ENCODE measurements at regions not wholly inside any gene's neighbourhood (a gene's known extent, or its start where the extent isn't known, plus 50 kb on each side); places are given as distances from the start of the nearest gene placed in this dataset.

DNA sequence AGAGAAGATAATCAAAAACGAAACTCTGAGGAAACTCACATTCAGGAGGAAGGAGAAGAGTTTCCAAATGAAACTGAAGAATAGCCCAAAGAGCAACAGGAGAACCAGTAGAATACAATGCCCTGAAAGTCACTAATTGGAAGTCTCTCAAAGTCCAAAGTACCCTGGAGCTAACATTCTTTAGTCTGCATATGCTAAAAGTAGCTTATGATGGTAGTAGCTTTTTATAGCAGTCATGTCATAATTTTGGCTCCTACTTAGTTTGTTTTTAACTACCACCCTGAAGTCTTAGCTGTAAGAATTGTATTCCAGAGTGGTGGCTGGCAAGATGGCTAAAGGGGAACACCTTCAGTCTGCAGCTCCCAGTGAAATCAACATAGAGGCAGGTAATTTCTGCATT is 100.3 kb upstream of the FGF16 start:
- no peaks in the 10 kb centered on the region for H3K79me2 ChIP-seq (ENCODE audit: control insufficient read depth, insufficient read depth, low read length)
- dilution Hi-C loops (cut with MboI; ENCODE audit: extremely low pct_ligation_motif_present, low sequenced_read_pairs) = no loop called here
- no peak overlapping the region for H3K27ac ChIP-seq (ENCODE audit: control insufficient read depth, insufficient read depth, low read length)
- H3K9me1 ChIP-seq (ENCODE audit: control insufficient read depth, extremely low read depth, insufficient read depth, low read length) = no peaks in the 10 kb centered on the region
- no peaks in the 10 kb centered on the region for H4K20me1 ChIP-seq (ENCODE audit: control insufficient read depth, extremely low read depth, insufficient read depth, low read length)
- DNase-seq (ENCODE audit: low read depth, low spot score) (no peak), FAIRE-seq (no peak)
- no peak overlapping the region for H3K4me2 ChIP-seq (ENCODE audit: control insufficient read depth, extremely low read depth, insufficient read depth, low read depth, low read length)
- H3K36me3 ChIP-seq (ENCODE audit: control insufficient read depth in 2 of 2, extremely low read depth in 1 of 2, insufficient read depth in 2 of 2, low read length in 2 of 2) = no peaks in the 10 kb centered on the region
- TF ChIP-seq, protein P1, sequence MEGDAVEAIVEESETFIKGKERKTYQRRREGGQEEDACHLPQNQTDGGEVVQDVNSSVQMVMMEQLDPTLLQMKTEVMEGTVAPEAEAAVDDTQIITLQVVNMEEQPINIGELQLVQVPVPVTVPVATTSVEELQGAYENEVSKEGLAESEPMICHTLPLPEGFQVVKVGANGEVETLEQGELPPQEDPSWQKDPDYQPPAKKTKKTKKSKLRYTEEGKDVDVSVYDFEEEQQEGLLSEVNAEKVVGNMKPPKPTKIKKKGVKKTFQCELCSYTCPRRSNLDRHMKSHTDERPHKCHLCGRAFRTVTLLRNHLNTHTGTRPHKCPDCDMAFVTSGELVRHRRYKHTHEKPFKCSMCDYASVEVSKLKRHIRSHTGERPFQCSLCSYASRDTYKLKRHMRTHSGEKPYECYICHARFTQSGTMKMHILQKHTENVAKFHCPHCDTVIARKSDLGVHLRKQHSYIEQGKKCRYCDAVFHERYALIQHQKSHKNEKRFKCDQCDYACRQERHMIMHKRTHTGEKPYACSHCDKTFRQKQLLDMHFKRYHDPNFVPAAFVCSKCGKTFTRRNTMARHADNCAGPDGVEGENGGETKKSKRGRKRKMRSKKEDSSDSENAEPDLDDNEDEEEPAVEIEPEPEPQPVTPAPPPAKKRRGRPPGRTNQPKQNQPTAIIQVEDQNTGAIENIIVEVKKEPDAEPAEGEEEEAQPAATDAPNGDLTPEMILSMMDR (optimal IDR thresholded peaks at IDR 0.05 in 1 of 3, IDR thresholded peaks at IDR 0.05 in 1 of 3, conservative IDR thresholded peaks at IDR 0.05 in 1 of 3; ENCODE audit: extremely low read depth in 1 of 3, insufficient read depth in 2 of 3, low read length in 3 of 3) = no peak
- TF ChIP-seq EZH2 (IDR thresholded peaks at IDR 0.05; ENCODE audit: low read length) = no peak
- no peak overlapping the region for H3K9ac ChIP-seq (ENCODE audit: control insufficient read depth, extremely low read depth, insufficient read depth, low read length)
- no peak overlapping the region for H2AFZ ChIP-seq (ENCODE audit: control insufficient read depth, low read length)
- no peaks in the 10 kb centered on the region for H3K9me3 ChIP-seq (ENCODE audit: control insufficient read depth, low read depth, low read length)
- no peaks in the 10 kb centered on the region for H3K4me1 ChIP-seq (ENCODE audit: control insufficient read depth, extremely low read depth, insufficient read depth, low read length)
- H3K4me3 ChIP-seq (ENCODE audit: control insufficient read depth in 2 of 3, extremely low read depth in 1 of 3, insufficient read depth in 2 of 3, low read depth in 1 of 3, low read length in 3 of 3) = no peak overlapping the region
- H3K27me3 ChIP-seq (ENCODE audit: control insufficient read depth, extremely low read depth, insufficient read depth, low read length) = no peaks in the 10 kb centered on the region

DNA sequence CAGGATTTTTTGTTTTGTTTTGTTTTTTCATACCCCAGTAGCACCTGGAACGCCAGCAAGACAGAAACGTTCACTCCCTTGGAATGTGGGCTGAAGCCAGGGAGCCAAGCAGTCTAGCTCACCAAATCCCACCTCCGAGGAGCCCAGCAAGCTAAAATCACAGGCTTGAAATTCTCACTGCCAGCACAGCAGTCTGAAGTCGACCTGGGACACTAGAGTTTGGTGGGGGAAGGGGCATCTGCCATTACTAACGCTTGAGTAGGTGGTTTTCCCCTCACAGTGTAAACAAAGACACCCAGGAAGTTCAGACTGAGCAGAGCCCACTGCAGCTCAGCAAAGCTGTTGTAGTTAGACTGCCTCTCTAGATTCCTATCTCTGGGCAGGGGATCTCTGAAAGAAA is 99.6 kb upstream of the FGF16 start:
- H3K27ac ChIP-seq (ENCODE audit: control insufficient read depth, insufficient read depth, low read length) = no peak overlapping the region
- H3K9me3 ChIP-seq (ENCODE audit: control insufficient read depth, low read depth, low read length) = no peaks in the 10 kb centered on the region
- no peaks in the 10 kb centered on the region for H4K20me1 ChIP-seq (ENCODE audit: control insufficient read depth, extremely low read depth, insufficient read depth, low read length)
- H2AFZ ChIP-seq (ENCODE audit: control insufficient read depth, low read length) = no peak overlapping the region
- TF ChIP-seq EZH2 (IDR thresholded peaks at IDR 0.05; ENCODE audit: low read length) = no peak
- TF ChIP-seq, protein P1 (optimal IDR thresholded peaks at IDR 0.05 in 1 of 3, IDR thresholded peaks at IDR 0.05 in 1 of 3, conservative IDR thresholded peaks at IDR 0.05 in 1 of 3; ENCODE audit: extremely low read depth in 1 of 3, insufficient read depth in 2 of 3, low read length in 3 of 3) = no peak
- H3K79me2 ChIP-seq (ENCODE audit: control insufficient read depth, insufficient read depth, low read length) = no peaks in the 10 kb centered on the region
- FAIRE-seq (no peak), DNase-seq (ENCODE audit: low read depth, low spot score) (no peak)
- dilution Hi-C loops (cut with MboI; ENCODE audit: extremely low pct_ligation_motif_present, low sequenced_read_pairs) = no loop called here
- H3K4me2 ChIP-seq (ENCODE audit: control insufficient read depth, extremely low read depth, insufficient read depth, low read depth, low read length) = no peak overlapping the region
- H3K4me1 ChIP-seq (ENCODE audit: control insufficient read depth, extremely low read depth, insufficient read depth, low read length) = no peaks in the 10 kb centered on the region
- no peak overlapping the region for H3K4me3 ChIP-seq (ENCODE audit: control insufficient read depth in 2 of 3, extremely low read depth in 1 of 3, insufficient read depth in 2 of 3, low read depth in 1 of 3, low read length in 3 of 3)
- H3K27me3 ChIP-seq (ENCODE audit: control insufficient read depth, extremely low read depth, insufficient read depth, low read length) = no peaks in the 10 kb centered on the region
- H3K9me1 ChIP-seq (ENCODE audit: control insufficient read depth, extremely low read depth, insufficient read depth, low read length) = no peaks in the 10 kb centered on the region
- H3K36me3 ChIP-seq (ENCODE audit: control insufficient read depth in 2 of 2, extremely low read depth in 1 of 2, insufficient read depth in 2 of 2, low read length in 2 of 2) = no peaks in the 10 kb centered on the region
- H3K9ac ChIP-seq (ENCODE audit: control insufficient read depth, extremely low read depth, insufficient read depth, low read length) = no peak overlapping the region
